ENCODE measurements at regions not wholly inside any gene's neighbourhood (a gene's known extent, or its start where the extent isn't known, plus 50 kb on each side); places are given as distances from the start of the nearest gene placed in this dataset.

DNA sequence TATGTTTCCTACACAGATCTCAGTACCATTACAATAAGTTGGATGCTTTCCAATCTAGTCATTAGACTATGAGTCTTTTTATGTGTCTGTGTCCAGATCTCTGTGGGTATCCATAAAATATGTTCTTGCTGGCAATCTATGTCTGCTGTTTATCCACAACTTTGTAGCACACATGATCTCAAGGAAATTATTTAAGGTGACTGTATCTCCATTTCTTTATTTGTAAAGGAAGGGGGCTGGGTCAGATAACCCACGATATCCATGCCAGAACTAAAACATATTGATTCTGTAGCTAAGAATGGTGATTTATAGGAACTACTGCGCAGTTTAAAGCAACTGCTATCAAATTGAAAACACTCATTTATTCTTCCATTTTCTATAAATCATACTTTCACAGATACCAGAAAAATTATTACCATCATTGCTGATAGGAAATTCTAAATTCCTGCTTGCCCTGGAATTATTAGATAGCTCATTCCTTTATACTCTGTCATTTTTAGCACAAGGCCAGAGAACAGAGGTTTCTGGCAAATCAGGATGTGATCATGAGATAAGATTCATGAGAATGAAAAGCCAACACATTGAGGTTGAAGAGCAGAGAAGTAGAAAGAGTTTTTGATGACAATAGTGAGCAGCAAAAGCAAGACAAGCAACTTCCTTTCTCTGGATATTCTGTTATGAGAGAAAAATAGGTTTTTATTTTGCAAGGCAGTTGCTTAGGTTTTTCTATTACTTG, 851.4 kb upstream of the CITED2 start:
- TF ChIP-seq, protein P1, sequence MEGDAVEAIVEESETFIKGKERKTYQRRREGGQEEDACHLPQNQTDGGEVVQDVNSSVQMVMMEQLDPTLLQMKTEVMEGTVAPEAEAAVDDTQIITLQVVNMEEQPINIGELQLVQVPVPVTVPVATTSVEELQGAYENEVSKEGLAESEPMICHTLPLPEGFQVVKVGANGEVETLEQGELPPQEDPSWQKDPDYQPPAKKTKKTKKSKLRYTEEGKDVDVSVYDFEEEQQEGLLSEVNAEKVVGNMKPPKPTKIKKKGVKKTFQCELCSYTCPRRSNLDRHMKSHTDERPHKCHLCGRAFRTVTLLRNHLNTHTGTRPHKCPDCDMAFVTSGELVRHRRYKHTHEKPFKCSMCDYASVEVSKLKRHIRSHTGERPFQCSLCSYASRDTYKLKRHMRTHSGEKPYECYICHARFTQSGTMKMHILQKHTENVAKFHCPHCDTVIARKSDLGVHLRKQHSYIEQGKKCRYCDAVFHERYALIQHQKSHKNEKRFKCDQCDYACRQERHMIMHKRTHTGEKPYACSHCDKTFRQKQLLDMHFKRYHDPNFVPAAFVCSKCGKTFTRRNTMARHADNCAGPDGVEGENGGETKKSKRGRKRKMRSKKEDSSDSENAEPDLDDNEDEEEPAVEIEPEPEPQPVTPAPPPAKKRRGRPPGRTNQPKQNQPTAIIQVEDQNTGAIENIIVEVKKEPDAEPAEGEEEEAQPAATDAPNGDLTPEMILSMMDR (IDR thresholded peaks at IDR 0.05) = no peak
- no peak for TF ChIP-seq ZFX (IDR thresholded peaks at IDR 0.05; ENCODE audit: borderline replicate concordance)
